ENCODE measurements at regions not wholly inside any gene's neighbourhood (a gene's known extent, or its start where the extent isn't known, plus 50 kb on each side); places are given as distances from the start of the nearest gene placed in this dataset.

DNA sequence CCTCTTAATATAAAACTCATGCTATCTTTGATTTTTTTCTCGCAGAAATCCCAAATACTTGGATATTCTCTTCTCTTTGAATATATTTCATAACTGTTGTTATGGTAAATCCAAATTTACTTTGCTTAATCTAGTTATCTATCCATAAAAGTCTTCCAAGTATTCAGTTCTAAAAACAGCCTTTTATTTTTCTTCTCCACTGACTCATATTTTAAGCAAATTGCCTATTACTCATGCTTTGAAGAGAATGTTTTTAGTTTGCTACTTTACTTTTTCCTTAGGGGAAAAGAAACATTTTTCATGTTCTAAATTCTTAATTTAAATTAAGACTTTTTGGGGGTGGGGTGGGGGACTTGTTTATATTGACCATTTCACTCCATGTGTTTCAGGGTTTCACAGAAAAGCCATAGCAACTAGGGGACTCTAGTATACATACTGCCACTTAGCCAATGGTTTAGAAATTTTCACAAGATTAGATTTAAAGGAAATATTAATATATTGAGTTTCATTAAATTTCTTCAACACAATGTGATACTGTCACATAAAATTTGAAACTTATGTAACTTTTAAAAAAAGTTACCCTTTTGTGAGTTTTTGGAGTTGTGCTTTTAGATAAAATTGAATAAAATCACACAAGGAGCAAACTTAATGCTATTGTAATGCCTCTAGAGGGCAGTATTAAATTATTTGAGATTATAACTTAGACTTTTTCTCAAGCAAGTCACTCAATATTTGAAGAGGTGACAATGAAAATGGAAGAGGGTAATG lies 545.8 kb upstream of the ARRDC3 start:
- TF ChIP-seq, protein P1, sequence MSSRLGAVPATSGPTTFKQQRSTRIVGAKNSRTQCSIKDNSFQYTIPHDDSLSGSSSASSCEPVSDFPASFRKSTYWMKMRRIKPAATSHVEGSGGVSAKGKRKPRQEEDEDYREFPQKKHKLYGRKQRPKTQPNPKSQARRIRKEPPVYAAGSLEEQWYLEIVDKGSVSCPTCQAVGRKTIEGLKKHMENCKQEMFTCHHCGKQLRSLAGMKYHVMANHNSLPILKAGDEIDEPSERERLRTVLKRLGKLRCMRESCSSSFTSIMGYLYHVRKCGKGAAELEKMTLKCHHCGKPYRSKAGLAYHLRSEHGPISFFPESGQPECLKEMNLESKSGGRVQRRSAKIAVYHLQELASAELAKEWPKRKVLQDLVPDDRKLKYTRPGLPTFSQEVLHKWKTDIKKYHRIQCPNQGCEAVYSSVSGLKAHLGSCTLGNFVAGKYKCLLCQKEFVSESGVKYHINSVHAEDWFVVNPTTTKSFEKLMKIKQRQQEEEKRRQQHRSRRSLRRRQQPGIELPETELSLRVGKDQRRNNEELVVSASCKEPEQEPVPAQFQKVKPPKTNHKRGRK (CRISPR knock-in tag; IDR thresholded peaks at IDR 0.05; ENCODE audit: borderline replicate concordance): no peak
- no peak for TF ChIP-seq ZNF121 (CRISPR knock-in tag; IDR thresholded peaks at IDR 0.05)
- TF ChIP-seq ELF4 (CRISPR knock-in tag; IDR thresholded peaks at IDR 0.05; ENCODE audit: low read depth): no peak
- TF ChIP-seq, protein P2, sequence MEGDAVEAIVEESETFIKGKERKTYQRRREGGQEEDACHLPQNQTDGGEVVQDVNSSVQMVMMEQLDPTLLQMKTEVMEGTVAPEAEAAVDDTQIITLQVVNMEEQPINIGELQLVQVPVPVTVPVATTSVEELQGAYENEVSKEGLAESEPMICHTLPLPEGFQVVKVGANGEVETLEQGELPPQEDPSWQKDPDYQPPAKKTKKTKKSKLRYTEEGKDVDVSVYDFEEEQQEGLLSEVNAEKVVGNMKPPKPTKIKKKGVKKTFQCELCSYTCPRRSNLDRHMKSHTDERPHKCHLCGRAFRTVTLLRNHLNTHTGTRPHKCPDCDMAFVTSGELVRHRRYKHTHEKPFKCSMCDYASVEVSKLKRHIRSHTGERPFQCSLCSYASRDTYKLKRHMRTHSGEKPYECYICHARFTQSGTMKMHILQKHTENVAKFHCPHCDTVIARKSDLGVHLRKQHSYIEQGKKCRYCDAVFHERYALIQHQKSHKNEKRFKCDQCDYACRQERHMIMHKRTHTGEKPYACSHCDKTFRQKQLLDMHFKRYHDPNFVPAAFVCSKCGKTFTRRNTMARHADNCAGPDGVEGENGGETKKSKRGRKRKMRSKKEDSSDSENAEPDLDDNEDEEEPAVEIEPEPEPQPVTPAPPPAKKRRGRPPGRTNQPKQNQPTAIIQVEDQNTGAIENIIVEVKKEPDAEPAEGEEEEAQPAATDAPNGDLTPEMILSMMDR (IDR thresholded peaks at IDR 0.05): no peak; the same call in 1 of the 2 replicates
